HL-60 (cell line): ENCODE measurements at regions not wholly inside any gene's neighbourhood (a gene's known extent, or its start where the extent isn't known, plus 50 kb on each side); places are given as distances from the start of the nearest gene placed in this dataset.

Experiments
- DNase-seq, 2 experiments: peaks; one replicate each; pipeline ENCODE4 v3.0.0-alpha.2; 2010 to 2020; ENCODE audit warnings: low read depth in 1 of 2, low spot score in 1 of 2
- H3K27ac ChIP-seq: fragments of 250-450 bp; sonication (Bioruptor Pico); replicated peaks from 2 replicates; pipeline ENCODE4 v1.5.1; 2020; ENCODE audit warnings: mild to moderate bottlenecking, moderate library complexity
- H3K27me3 ChIP-seq: fragments of 250-450 bp; sonication (Bioruptor Pico); 2 replicates; pipeline ENCODE4 v1.5.1; 2021; ENCODE audit warnings: mild to moderate bottlenecking, moderate library complexity; ENCODE audit not compliant: insufficient read depth, poor library complexity, severe bottlenecking
- H3K4me3 ChIP-seq: replicated peaks from 2 replicates; pipeline ENCODE4 v1.5.1; 2011; ENCODE audit warnings: mild to moderate bottlenecking, control low read depth, low read length; ENCODE audit not compliant: insufficient read depth
- GABPA ChIP-seq: IDR thresholded peaks from 2 replicates; pipeline ENCODE4 v1.6.1; 2012; ENCODE audit warnings: low read depth
- POLR2AphosphoS5 ChIP-seq: IDR thresholded peaks from 2 replicates; pipeline ENCODE4 v1.6.1; 2012; ENCODE audit warnings: low read depth
- SPI1 ChIP-seq: IDR thresholded peaks from 2 replicates; pipeline ENCODE4 v1.6.1; 2012; ENCODE audit warnings: low read depth, mild to moderate bottlenecking, borderline replicate concordance
- TF ChIP-seq, protein P1 (sequence below): IDR thresholded peaks from 2 replicates; pipeline ENCODE4 v1.6.1; 2012; ENCODE audit warnings: low read depth; ENCODE audit not compliant: insufficient replicate concordance
- TF ChIP-seq, protein P2 (sequence below): IDR thresholded peaks from one replicate; pipeline ENCODE4 v1.5.1; 2011; ENCODE audit warnings: low read length, control low read depth, inconsistent platforms; ENCODE audit not compliant: insufficient read depth

DNA sequence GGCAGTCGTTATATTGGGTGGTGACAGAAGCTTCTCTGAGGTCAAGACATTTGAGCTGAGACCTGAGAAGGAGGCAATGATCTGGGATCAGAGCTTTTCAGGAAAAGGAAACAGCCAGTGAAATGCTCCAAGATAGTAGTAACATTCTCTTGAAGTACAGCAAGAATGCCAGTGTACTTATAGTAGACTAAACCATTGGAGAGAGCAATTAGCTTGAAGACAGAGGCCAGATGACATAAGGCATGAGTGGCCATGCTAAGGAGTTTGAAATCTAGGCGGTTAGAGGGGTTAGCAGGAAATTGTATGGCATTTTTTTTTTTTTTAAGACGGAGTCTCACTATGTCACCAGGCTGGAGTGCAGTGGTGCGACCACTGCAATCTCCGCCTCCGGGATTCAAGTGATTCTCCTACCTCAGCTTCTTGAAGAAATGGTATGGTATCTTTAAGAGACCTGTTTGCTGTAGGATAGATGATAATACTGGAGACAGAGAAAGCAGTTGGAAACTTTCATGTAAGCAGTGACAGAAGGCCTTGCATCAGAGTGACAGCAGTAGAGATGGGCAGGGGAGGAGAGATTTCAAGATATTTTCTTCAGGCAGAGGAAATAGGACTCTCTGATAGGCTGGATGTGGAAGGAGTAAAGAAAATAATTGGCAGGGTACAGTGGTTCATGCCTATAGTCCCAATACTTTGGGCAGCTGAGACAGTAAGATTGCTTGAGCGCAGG lies 482.2 kb upstream of the PAPPA start:
- no peak for TF ChIP-seq SPI1
- TF ChIP-seq POLR2AphosphoS5: no peak
- no peak for TF ChIP-seq GABPA
- TF ChIP-seq, protein P1, sequence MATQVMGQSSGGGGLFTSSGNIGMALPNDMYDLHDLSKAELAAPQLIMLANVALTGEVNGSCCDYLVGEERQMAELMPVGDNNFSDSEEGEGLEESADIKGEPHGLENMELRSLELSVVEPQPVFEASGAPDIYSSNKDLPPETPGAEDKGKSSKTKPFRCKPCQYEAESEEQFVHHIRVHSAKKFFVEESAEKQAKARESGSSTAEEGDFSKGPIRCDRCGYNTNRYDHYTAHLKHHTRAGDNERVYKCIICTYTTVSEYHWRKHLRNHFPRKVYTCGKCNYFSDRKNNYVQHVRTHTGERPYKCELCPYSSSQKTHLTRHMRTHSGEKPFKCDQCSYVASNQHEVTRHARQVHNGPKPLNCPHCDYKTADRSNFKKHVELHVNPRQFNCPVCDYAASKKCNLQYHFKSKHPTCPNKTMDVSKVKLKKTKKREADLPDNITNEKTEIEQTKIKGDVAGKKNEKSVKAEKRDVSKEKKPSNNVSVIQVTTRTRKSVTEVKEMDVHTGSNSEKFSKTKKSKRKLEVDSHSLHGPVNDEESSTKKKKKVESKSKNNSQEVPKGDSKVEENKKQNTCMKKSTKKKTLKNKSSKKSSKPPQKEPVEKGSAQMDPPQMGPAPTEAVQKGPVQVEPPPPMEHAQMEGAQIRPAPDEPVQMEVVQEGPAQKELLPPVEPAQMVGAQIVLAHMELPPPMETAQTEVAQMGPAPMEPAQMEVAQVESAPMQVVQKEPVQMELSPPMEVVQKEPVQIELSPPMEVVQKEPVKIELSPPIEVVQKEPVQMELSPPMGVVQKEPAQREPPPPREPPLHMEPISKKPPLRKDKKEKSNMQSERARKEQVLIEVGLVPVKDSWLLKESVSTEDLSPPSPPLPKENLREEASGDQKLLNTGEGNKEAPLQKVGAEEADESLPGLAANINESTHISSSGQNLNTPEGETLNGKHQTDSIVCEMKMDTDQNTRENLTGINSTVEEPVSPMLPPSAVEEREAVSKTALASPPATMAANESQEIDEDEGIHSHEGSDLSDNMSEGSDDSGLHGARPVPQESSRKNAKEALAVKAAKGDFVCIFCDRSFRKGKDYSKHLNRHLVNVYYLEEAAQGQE: no peak
- TF ChIP-seq, protein P2, sequence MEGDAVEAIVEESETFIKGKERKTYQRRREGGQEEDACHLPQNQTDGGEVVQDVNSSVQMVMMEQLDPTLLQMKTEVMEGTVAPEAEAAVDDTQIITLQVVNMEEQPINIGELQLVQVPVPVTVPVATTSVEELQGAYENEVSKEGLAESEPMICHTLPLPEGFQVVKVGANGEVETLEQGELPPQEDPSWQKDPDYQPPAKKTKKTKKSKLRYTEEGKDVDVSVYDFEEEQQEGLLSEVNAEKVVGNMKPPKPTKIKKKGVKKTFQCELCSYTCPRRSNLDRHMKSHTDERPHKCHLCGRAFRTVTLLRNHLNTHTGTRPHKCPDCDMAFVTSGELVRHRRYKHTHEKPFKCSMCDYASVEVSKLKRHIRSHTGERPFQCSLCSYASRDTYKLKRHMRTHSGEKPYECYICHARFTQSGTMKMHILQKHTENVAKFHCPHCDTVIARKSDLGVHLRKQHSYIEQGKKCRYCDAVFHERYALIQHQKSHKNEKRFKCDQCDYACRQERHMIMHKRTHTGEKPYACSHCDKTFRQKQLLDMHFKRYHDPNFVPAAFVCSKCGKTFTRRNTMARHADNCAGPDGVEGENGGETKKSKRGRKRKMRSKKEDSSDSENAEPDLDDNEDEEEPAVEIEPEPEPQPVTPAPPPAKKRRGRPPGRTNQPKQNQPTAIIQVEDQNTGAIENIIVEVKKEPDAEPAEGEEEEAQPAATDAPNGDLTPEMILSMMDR: no peak
- DNase-seq: no peak
- no peak overlapping the region for H3K4me3 ChIP-seq
- no peak overlapping the region for H3K27ac ChIP-seq
- no peaks in the 10 kb centered on the region for H3K27me3 ChIP-seq

DNA sequence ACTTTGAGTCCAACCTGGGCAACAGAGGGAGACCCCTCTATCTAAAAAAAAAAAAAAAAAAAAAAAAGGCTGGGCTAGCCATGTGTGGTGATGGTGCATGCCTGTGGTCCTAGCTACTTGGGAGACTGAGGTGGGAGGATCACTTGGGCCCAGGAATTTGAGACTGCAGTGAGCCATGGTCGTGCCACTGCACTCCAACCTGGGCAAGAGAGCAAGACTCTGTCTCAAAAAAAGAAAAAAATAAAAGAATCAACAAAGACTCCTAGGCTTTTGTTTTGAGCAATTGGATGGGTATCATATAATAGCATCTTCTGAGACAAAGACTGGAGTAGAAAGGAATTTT lies 481.7 kb upstream of the PAPPA start:
- no peak for DNase-seq
- Histone ChIP-seq H3K27me3 (no peaks in the 10 kb centered on the region), H3K27ac (no peak overlapping the region), H3K4me3 (no peak overlapping the region)
- TF ChIP-seq POLR2AphosphoS5 (no peak), SPI1 (no peak), GABPA (no peak)
- TF ChIP-seq, protein P1: no peak
- TF ChIP-seq, protein P2: no peak

DNA sequence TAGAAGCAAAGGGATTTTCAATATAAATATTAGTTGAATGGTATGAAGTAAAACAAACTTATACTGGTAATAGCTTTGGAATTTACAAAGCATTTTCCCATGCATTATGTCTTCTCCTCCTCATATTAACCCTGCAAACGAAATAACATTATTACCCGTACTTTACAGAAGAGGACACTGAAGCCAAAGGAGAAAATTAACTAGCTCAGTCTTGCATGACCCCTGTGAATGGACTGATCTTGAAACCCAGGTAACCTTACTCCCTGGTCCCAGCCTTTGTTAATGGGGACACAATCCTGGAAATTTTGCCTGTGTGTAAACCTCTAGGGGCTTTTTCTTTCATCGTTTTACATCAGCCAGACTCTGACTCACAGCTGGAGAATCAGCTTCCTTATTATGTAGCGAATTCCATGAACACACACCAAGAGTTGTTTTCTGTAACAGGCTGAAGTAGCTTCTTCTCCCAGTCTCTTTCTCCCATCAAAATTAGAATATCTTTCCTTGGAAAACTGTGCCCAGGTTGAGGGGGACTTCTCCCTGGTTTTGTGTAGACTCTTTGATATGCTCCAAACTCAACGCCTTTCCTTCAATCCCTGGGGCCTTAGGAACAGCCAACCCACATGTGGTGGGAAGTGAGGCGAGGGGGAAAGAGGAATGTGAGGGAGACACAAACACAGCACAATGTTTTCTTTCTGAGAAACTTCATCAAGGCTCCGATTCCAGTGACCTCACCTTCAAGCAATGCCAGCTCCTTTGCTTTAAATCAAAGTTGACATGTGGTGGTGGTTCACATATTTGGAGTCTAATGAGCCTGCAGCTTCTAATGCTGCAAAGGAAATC lies 480.9 kb upstream of the PAPPA start:
- no peak for TF ChIP-seq SPI1
- TF ChIP-seq POLR2AphosphoS5: no peak
- TF ChIP-seq, protein P2: no peak
- no peak for TF ChIP-seq GABPA
- TF ChIP-seq, protein P1: no peak
- DNase-seq: no peak
- no peaks in the 10 kb centered on the region for H3K27me3 ChIP-seq
- no peak overlapping the region for H3K4me3 ChIP-seq
- no peak overlapping the region for H3K27ac ChIP-seq
